ENCODE measurements at regions not wholly inside any gene's neighbourhood (a gene's known extent, or its start where the extent isn't known, plus 50 kb on each side); places are given as distances from the start of the nearest gene placed in this dataset.

DNA sequence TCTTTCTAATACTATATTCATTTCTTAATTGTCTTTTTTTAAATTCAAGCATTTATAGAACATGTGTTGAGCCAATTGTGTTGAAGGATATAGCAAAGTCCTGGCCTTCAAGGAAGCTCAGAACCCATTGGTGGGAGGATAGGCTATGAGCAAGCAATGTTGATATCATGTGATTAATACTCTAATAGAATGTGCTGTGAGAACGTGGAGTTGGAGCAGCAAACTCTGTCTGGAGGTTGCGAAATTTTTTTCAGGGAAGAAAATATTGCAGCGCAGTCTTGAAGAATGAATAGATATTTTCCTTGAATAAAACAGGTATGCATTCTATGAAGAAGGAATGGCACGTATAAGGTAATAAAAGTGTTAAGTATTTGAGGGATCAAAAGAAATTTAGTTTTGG lies 229.2 kb upstream of the KCNK2 start:
- H3K36me3 Mint-ChIP-seq = no peaks in the 10 kb centered on the region
- ATAC-seq (ENCODE audit: low read depth in 2 of 2) = no peak
- peaks cover 1 to 9% (median 6%) of the 10 kb centered on the region in 7 donors for H3K9me3 Mint-ChIP-seq
- Histone ChIP-seq H3K36me3 (ENCODE audit: control insufficient read depth, insufficient read depth, low read length) (no peaks in the 10 kb centered on the region), H3K27me3 (ENCODE audit: control insufficient read depth, insufficient read depth, low read length) (no peaks in the 10 kb centered on the region), H3K4me3 (ENCODE audit: low read depth, low read length) (no peak overlapping the region), H3K27ac (ENCODE audit: insufficient read depth, low read length, poor library complexity, severe bottlenecking) (no peak overlapping the region), H3K9me3 (ENCODE audit: control insufficient read depth in 2 of 2, low read length in 2 of 2) (peaks cover 0 to 6% of the 10 kb centered on the region in 2 experiments), H3K4me1 (ENCODE audit: control insufficient read depth, insufficient read depth, low read length, poor library complexity, severe bottlenecking) (no peaks in the 10 kb centered on the region)
- no peak overlapping the region for H3K4me3 Mint-ChIP-seq
- H3K27ac Mint-ChIP-seq = no peak overlapping the region
- no peaks in the 10 kb centered on the region for H3K4me1 Mint-ChIP-seq
- H3K27me3 Mint-ChIP-seq = no peaks in the 10 kb centered on the region
- DNase-seq = no peak

- no peak overlapping the region for H3K27ac ChIP-seq (ENCODE audit: insufficient read depth, low read length, poor library complexity, severe bottlenecking)
- Mint-ChIP-seq H3K9me3 (peaks cover 2 to 9% (median 6%) of the 10 kb centered on the region in 7 donors), H3K27ac (no peak overlapping the region), H3K4me3 (no peak overlapping the region), H3K4me1 (no peaks in the 10 kb centered on the region), H3K36me3 (no peaks in the 10 kb centered on the region), H3K27me3 (no peaks in the 10 kb centered on the region)
- H3K27me3 ChIP-seq (ENCODE audit: control insufficient read depth, insufficient read depth, low read length) = no peaks in the 10 kb centered on the region
- H3K4me1 ChIP-seq (ENCODE audit: control insufficient read depth, insufficient read depth, low read length, poor library complexity, severe bottlenecking) = no peaks in the 10 kb centered on the region
- peaks cover 0 to 6% of the 10 kb centered on the region in 2 experiments for H3K9me3 ChIP-seq (ENCODE audit: control insufficient read depth in 2 of 2, low read length in 2 of 2)
- no peak for ATAC-seq (ENCODE audit: low read depth in 2 of 2)
- DNase-seq = no peak
- H3K4me3 ChIP-seq (ENCODE audit: low read depth, low read length) = no peak overlapping the region
- H3K36me3 ChIP-seq (ENCODE audit: control insufficient read depth, insufficient read depth, low read length) = no peaks in the 10 kb centered on the region
Observed at GRCh38 chr1:214854126-214854875, 228.2 kb upstream of the KCNK2 start.

GRCh38 chr1:214856843-214857242 lies 225.7 kb upstream of the KCNK2 start:
- Mint-ChIP-seq H3K36me3 (no peaks in the 10 kb centered on the region), H3K4me3 (no peak overlapping the region), H3K27me3 (no peaks in the 10 kb centered on the region), H3K9me3 (peaks cover 0 to 5% (median 0%) of the 10 kb centered on the region in 7 donors), H3K4me1 (no peaks in the 10 kb centered on the region), H3K27ac (no peak overlapping the region)
- H3K4me1 ChIP-seq (ENCODE audit: control insufficient read depth, insufficient read depth, low read length, poor library complexity, severe bottlenecking) = no peaks in the 10 kb centered on the region
- H3K9me3 ChIP-seq (ENCODE audit: control insufficient read depth in 2 of 2, low read length in 2 of 2) = no peaks in the 10 kb centered on the region
- no peak overlapping the region for H3K4me3 ChIP-seq (ENCODE audit: low read depth, low read length)
- no peaks in the 10 kb centered on the region for H3K36me3 ChIP-seq (ENCODE audit: control insufficient read depth, insufficient read depth, low read length)
- no peak for ATAC-seq (ENCODE audit: low read depth in 2 of 2)
- H3K27ac ChIP-seq (ENCODE audit: insufficient read depth, low read length, poor library complexity, severe bottlenecking) = no peak overlapping the region
- no peaks in the 10 kb centered on the region for H3K27me3 ChIP-seq (ENCODE audit: control insufficient read depth, insufficient read depth, low read length)
- no peak for DNase-seq

DNA sequence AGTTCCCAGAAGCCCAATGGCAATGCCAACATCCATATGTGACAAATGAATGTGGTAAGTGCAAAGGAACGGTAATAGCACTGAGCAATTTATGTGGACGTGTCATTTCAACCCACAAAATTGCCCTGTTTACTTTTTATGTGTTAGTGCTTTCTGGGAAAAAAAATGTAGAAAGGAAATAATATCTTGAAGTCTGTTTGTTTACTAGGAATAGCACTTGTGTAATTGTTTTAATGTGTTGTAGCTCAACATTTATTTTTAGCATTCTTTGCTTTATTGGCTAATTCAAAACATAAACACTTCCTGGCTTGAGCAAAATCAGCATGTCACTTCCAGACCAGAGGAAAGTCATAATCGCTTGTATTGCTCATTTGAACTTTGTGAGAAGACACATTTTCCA lies 224.8 kb upstream of the KCNK2 start:
- H3K27me3 Mint-ChIP-seq = no peaks in the 10 kb centered on the region
- Histone ChIP-seq H3K4me3 (ENCODE audit: low read depth, low read length) (no peak overlapping the region), H3K4me1 (ENCODE audit: control insufficient read depth, insufficient read depth, low read length, poor library complexity, severe bottlenecking) (no peaks in the 10 kb centered on the region), H3K27me3 (ENCODE audit: control insufficient read depth, insufficient read depth, low read length) (no peaks in the 10 kb centered on the region), H3K27ac (ENCODE audit: insufficient read depth, low read length, poor library complexity, severe bottlenecking) (no peak overlapping the region), H3K36me3 (ENCODE audit: control insufficient read depth, insufficient read depth, low read length) (no peaks in the 10 kb centered on the region), H3K9me3 (ENCODE audit: control insufficient read depth in 2 of 2, low read length in 2 of 2) (no peaks in the 10 kb centered on the region)
- no peaks in the 10 kb centered on the region for H3K36me3 Mint-ChIP-seq
- no peak overlapping the region for H3K4me3 Mint-ChIP-seq
- no peak for ATAC-seq (ENCODE audit: low read depth in 2 of 2)
- H3K4me1 Mint-ChIP-seq = no peaks in the 10 kb centered on the region
- no peak overlapping the region for H3K27ac Mint-ChIP-seq
- H3K9me3 Mint-ChIP-seq = peaks cover 0 to 5% (median 0%) of the 10 kb centered on the region in 7 donors
- DNase-seq = no peak

DNA sequence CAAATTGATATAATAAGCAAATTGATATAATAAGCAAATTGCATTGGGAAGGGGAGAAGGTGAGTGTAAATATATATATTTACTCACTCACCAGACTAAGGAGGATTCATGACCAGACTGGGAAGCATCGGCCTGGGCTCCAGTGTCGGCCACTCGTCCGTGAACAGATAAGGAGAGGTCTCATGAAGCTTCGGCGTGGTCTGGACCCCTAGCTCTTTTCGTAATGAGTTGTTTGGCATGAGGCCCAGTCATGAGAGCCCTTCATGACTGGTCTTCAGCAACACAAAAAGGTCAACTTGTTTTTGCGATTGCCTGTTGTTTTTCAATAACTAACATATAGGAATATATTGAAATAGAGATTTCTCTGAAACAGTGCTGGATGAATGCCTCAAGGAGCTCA lies 222.9 kb upstream of the KCNK2 start:
- no peaks in the 10 kb centered on the region for H3K4me1 Mint-ChIP-seq

DNA sequence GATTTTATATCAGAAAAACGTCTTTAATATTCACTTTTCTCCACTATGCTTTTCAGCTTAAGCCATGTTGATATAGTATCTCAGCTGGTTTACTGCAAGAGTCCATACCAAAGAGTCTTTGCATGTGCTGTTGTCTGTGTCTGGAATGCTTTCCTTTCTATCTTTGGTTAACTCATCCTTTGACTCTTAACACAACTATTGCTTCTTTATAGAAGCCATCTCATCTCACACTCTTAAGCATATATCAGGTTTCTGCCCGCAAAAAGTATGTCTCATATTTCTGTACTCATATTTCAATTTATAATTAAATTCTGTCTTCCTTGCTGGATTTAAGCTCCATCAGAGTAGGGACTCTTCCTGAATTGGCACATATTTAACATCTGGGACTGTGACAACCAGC lies 220.9 kb upstream of the KCNK2 start:
- Histone ChIP-seq H3K27me3 (ENCODE audit: control insufficient read depth, insufficient read depth, low read length) (no peaks in the 10 kb centered on the region), H3K9me3 (ENCODE audit: control insufficient read depth in 2 of 2, low read length in 2 of 2) (no peaks in the 10 kb centered on the region), H3K27ac (ENCODE audit: insufficient read depth, low read length, poor library complexity, severe bottlenecking) (no peak overlapping the region), H3K4me3 (ENCODE audit: low read depth, low read length) (no peak overlapping the region), H3K36me3 (ENCODE audit: control insufficient read depth, insufficient read depth, low read length) (no peaks in the 10 kb centered on the region), H3K4me1 (ENCODE audit: control insufficient read depth, insufficient read depth, low read length, poor library complexity, severe bottlenecking) (no peaks in the 10 kb centered on the region)
- Mint-ChIP-seq H3K4me3 (no peak overlapping the region), H3K27ac (no peak overlapping the region), H3K27me3 (no peaks in the 10 kb centered on the region), H3K4me1 (no peaks in the 10 kb centered on the region), H3K36me3 (no peaks in the 10 kb centered on the region), H3K9me3 (peaks cover 0 to 4% (median 0%) of the 10 kb centered on the region in 7 donors)
- no peak for DNase-seq
- no peak for ATAC-seq (ENCODE audit: low read depth in 2 of 2)

More for the DNA sequence above, 222.9 kb upstream of the KCNK2 start:
- Histone ChIP-seq H3K4me3 (ENCODE audit: low read depth, low read length) (no peak overlapping the region), H3K9me3 (ENCODE audit: control insufficient read depth in 2 of 2, low read length in 2 of 2) (no peaks in the 10 kb centered on the region), H3K36me3 (ENCODE audit: control insufficient read depth, insufficient read depth, low read length) (no peaks in the 10 kb centered on the region), H3K27me3 (ENCODE audit: control insufficient read depth, insufficient read depth, low read length) (no peaks in the 10 kb centered on the region), H3K4me1 (ENCODE audit: control insufficient read depth, insufficient read depth, low read length, poor library complexity, severe bottlenecking) (no peaks in the 10 kb centered on the region), H3K27ac (ENCODE audit: insufficient read depth, low read length, poor library complexity, severe bottlenecking) (no peak overlapping the region)
- Mint-ChIP-seq H3K27ac (no peak overlapping the region), H3K4me3 (no peak overlapping the region), H3K9me3 (peaks cover 0 to 4% (median 0%) of the 10 kb centered on the region in 7 donors), H3K36me3 (no peaks in the 10 kb centered on the region), H3K27me3 (no peaks in the 10 kb centered on the region)
- DNase-seq (no peak), ATAC-seq (ENCODE audit: low read depth in 2 of 2) (no peak)

DNA sequence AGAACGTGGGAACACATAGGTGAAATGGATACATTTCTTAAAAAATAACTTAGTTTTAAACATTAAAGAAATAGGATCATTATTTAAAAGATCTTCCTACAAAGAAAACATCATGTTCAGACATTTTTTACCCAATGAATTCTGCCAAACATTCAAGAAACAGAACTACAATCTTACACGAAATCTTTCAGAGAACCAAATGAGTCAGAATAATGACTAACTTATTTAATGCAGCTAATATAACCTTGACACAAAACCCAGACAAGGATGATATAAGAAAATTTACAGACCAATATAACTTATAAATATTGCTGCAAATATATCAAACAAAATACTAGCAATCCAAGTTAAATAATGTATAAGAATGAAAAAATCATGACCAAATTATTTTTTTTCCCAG lies 220.1 kb upstream of the KCNK2 start:
- Histone ChIP-seq H3K27ac (ENCODE audit: insufficient read depth, low read length, poor library complexity, severe bottlenecking) (no peak overlapping the region), H3K4me1 (ENCODE audit: control insufficient read depth, insufficient read depth, low read length, poor library complexity, severe bottlenecking) (no peaks in the 10 kb centered on the region), H3K36me3 (ENCODE audit: control insufficient read depth, insufficient read depth, low read length) (no peaks in the 10 kb centered on the region), H3K9me3 (ENCODE audit: control insufficient read depth in 2 of 2, low read length in 2 of 2) (no peaks in the 10 kb centered on the region), H3K4me3 (ENCODE audit: low read depth, low read length) (no peak overlapping the region), H3K27me3 (ENCODE audit: control insufficient read depth, insufficient read depth, low read length) (no peaks in the 10 kb centered on the region)
- DNase-seq (no peak), ATAC-seq (ENCODE audit: low read depth in 2 of 2) (no peak)
- no peaks in the 10 kb centered on the region for H3K27me3 Mint-ChIP-seq
- no peak overlapping the region for H3K27ac Mint-ChIP-seq
- peaks cover 0 to 4% (median 0%) of the 10 kb centered on the region in 7 donors for H3K9me3 Mint-ChIP-seq
- H3K4me3 Mint-ChIP-seq = no peak overlapping the region
- no peaks in the 10 kb centered on the region for H3K36me3 Mint-ChIP-seq
- no peaks in the 10 kb centered on the region for H3K4me1 Mint-ChIP-seq
